ENCODE measurements at regions not wholly inside any gene's neighbourhood (a gene's known extent, or its start where the extent isn't known, plus 50 kb on each side); places are given as distances from the start of the nearest gene placed in this dataset.

DNA sequence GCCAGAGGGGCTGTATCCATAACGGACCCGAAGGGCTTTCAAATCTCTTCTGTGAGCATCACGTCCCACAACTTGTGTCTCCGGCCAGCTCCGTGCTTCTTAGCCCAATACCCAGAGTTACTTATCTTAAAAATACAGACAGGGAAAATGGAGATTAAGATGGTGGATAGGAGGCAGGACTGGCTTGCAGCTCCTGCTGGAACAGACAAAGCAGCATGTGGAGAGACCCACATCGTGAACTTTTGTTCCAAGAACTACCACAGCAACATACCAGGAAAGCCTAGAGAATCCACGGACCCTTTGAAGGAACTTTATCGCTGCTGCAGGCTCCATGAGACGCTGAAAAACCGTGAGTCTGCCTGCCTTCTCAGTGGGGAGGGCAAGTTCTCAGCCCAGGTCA, 113.7 kb downstream of the RNASET2 start:
- H4K20me1 ChIP-seq (ENCODE audit: control insufficient read depth, extremely low read depth, insufficient read depth, low read length): no peaks in the 10 kb centered on the region
- DNase-seq (ENCODE audit: low read depth, low spot score) (no peak), FAIRE-seq (no peak)
- TF ChIP-seq CTCF (optimal IDR thresholded peaks at IDR 0.05 in 1 of 3, IDR thresholded peaks at IDR 0.05 in 1 of 3, conservative IDR thresholded peaks at IDR 0.05 in 1 of 3; ENCODE audit: extremely low read depth in 1 of 3, insufficient read depth in 2 of 3, low read length in 3 of 3) (no peak), EZH2 (IDR thresholded peaks at IDR 0.05; ENCODE audit: low read length) (no peak)
- no peak overlapping the region for H2AFZ ChIP-seq (ENCODE audit: control insufficient read depth, low read length)
- no peaks in the 10 kb centered on the region for H3K4me1 ChIP-seq (ENCODE audit: control insufficient read depth, extremely low read depth, insufficient read depth, low read length)
- H3K4me2 ChIP-seq (ENCODE audit: control insufficient read depth, extremely low read depth, insufficient read depth, low read depth, low read length): no peak overlapping the region
- no peaks in the 10 kb centered on the region for H3K9me3 ChIP-seq (ENCODE audit: control insufficient read depth, low read depth, low read length)
- H3K4me3 ChIP-seq (ENCODE audit: control insufficient read depth in 2 of 3, extremely low read depth in 1 of 3, insufficient read depth in 2 of 3, low read depth in 1 of 3, low read length in 3 of 3): no peak overlapping the region
- H3K27me3 ChIP-seq (ENCODE audit: control insufficient read depth, extremely low read depth, insufficient read depth, low read length): no peaks in the 10 kb centered on the region
- no peaks in the 10 kb centered on the region for H3K79me2 ChIP-seq (ENCODE audit: control insufficient read depth, insufficient read depth, low read length)
- H3K9me1 ChIP-seq (ENCODE audit: control insufficient read depth, extremely low read depth, insufficient read depth, low read length): no peaks in the 10 kb centered on the region
- no peak overlapping the region for H3K9ac ChIP-seq (ENCODE audit: control insufficient read depth, extremely low read depth, insufficient read depth, low read length)
- no peaks in the 10 kb centered on the region for H3K36me3 ChIP-seq (ENCODE audit: control insufficient read depth in 2 of 2, extremely low read depth in 1 of 2, insufficient read depth in 2 of 2, low read length in 2 of 2)
- H3K27ac ChIP-seq (ENCODE audit: control insufficient read depth, insufficient read depth, low read length): no peak overlapping the region
- dilution Hi-C loops (cut with MboI; ENCODE audit: extremely low pct_ligation_motif_present, low sequenced_read_pairs): no loop called here

DNA sequence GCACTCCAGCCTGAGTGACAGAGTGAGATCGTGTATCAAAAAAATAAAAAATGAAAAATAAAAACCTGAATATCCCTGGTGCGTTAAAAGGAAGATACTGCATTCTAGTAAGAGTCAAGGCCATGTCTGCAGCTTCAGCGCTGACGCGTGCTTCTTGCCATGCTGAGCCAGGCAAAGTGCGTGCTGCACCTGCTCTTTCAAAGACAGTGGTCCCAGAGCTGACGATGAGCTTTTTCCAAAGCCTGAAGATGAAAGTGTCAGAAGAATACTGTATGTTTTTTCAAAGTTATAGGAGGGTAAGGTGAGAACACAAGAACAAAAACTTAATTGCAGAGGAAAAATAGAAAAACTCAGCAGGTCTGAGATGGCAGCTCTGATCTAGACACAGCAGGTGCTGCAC, 115.1 kb downstream of the RNASET2 start:
- H3K4me3 ChIP-seq (ENCODE audit: control insufficient read depth in 2 of 3, extremely low read depth in 1 of 3, insufficient read depth in 2 of 3, low read depth in 1 of 3, low read length in 3 of 3): no peak overlapping the region
- H3K9me3 ChIP-seq (ENCODE audit: control insufficient read depth, low read depth, low read length): no peaks in the 10 kb centered on the region
- no peaks in the 10 kb centered on the region for H3K27me3 ChIP-seq (ENCODE audit: control insufficient read depth, extremely low read depth, insufficient read depth, low read length)
- DNase-seq (ENCODE audit: low read depth, low spot score) (no peak), FAIRE-seq (no peak)
- H3K36me3 ChIP-seq (ENCODE audit: control insufficient read depth in 2 of 2, extremely low read depth in 1 of 2, insufficient read depth in 2 of 2, low read length in 2 of 2): no peaks in the 10 kb centered on the region
- H3K79me2 ChIP-seq (ENCODE audit: control insufficient read depth, insufficient read depth, low read length): no peaks in the 10 kb centered on the region
- H3K27ac ChIP-seq (ENCODE audit: control insufficient read depth, insufficient read depth, low read length): no peak overlapping the region
- H3K9ac ChIP-seq (ENCODE audit: control insufficient read depth, extremely low read depth, insufficient read depth, low read length): no peak overlapping the region
- dilution Hi-C loops (cut with MboI; ENCODE audit: extremely low pct_ligation_motif_present, low sequenced_read_pairs): no loop called here
- H3K4me2 ChIP-seq (ENCODE audit: control insufficient read depth, extremely low read depth, insufficient read depth, low read depth, low read length): no peak overlapping the region
- H2AFZ ChIP-seq (ENCODE audit: control insufficient read depth, low read length): no peak overlapping the region
- TF ChIP-seq CTCF (optimal IDR thresholded peaks at IDR 0.05 in 1 of 3, IDR thresholded peaks at IDR 0.05 in 1 of 3, conservative IDR thresholded peaks at IDR 0.05 in 1 of 3; ENCODE audit: extremely low read depth in 1 of 3, insufficient read depth in 2 of 3, low read length in 3 of 3) (no peak), EZH2 (IDR thresholded peaks at IDR 0.05; ENCODE audit: low read length) (no peak)
- no peaks in the 10 kb centered on the region for H4K20me1 ChIP-seq (ENCODE audit: control insufficient read depth, extremely low read depth, insufficient read depth, low read length)
- no peaks in the 10 kb centered on the region for H3K9me1 ChIP-seq (ENCODE audit: control insufficient read depth, extremely low read depth, insufficient read depth, low read length)
- H3K4me1 ChIP-seq (ENCODE audit: control insufficient read depth, extremely low read depth, insufficient read depth, low read length): no peaks in the 10 kb centered on the region

Measured in keratinocyte (primary cell).